GM19395 (cell line): ENCODE measurements at regions not wholly inside any gene's neighbourhood (a gene's known extent, or its start where the extent isn't known, plus 50 kb on each side); places are given as distances from the start of the nearest gene placed in this dataset.
A peak's percentile ranks its signal among the peaks of the same experiment; 100 is the strongest.

Source experiments
- ATAC-seq: cut with Tn5 transposase; IDR thresholded peaks from one replicate; pipeline ENCODE4 v1.9.1; 2021; ENCODE audit warnings: mild to moderate bottlenecking, moderate library complexity; ENCODE audit not compliant: unreplicated experiment

DNA sequence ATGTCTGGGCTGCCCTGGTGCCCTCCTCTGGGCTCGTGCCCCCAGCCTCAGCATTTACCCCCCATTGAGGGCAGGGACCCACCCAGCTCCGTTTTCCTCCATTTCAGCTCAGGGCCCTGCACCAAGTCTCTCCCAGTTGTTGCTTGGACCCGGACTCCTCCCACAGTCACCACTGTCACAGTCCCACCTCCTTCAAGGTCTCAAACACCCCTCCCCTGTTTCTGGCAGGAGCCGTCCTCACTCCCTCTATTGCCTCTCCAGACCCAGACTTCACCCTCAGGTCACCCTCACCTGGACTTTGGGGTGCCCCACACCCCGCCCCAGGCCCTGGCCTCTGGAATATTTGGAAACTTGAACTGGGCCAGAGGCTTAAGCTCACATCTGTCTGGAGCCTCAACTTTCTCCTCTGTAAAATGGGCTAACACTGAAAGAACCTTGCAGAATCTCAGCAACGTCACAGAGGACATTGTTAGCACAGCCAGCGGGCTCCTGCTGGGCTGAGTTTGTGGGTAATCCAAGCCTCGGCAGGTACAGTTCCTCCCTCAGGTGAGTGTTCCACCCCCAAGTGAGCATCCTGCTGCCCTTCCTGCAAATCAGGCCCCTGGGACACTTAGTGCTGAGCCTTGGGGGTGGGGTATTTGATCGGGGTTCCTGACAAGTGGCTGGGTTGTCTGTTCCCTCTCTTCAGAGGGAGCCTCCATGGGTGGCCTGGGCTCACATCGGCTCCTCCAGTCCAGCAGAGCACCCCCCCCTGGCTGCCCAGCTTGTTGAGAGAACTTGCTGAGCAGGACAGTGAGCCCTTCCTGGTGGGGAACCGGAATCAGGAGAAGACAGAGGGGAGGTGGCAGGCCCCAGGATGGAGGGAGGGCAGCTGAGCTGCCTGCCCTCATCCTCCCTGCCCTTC, 130.1 kb downstream of the C9orf50 start:
- no peak for ATAC-seq

DNA sequence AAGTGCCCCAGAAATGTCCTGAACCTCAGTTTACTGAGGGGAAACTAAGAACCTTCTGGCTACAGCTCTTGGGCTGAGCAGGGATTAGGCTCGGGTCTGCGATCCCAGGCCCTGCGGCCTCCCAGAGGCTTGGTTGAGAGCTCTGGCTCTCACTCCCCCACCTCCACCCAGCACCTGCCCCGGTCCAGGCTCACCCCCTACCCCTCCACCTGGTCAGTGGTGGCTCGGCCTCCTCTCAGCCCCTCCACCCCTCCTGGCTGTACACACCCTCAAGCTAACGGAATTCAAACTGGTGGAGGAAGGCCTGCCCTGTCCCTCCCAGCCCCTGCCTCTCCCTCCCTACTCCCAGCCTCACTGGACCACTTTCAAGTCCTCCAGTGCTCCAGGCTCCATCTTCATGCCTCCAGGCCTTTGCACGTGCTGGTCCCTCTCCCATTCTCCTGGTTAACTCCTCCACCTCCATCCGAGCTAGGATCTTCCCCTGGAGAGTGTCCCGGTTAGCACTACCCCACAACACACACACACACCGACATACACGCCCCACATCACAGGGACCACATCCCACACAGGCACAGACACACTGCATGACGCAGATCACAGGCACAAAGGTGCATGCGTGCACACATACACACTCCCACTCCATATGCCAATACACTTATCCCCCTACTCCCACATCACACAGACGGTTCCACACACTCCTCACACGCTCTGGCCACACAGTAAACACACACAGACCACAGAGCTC, 130.9 kb downstream of the C9orf50 start:
- ATAC-seq = no peak

DNA sequence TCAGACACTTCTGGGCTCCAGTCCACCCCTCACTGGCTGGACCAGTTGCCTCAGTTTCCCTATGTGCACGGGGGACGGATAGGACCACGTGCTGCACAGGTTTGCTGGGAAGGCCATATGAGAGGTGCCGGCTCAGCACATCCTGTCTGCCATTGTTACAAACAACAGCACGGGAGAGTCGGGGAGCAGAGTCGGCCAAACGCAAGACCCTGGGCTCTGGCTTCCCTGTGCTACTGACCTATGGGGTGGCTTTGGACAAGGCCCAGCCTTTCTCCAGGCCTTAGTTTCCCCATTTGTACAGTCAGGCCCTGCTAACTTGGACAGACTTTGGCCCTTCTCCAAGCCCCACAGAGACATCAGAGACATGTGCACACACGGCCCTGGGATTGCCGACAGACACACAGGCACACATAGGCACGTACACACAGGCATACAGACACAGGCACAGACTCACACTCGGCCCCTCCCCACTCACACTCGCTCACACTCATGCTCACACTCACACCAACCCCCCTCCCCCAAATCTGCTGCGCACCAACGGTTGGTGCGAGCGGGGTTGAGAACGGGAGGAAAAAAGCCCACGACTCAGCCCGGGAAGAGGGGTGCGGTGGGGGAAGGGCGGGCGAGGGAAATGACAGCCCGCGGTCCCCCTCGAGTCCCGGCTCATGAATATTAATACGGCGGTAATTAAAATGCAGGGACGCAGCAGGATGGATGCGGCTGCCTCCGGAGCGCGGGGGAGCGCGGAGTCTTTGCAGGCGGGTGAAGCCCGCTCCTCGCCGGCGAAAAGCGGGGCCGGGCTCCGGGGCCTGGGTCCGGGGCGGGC, 133.0 kb downstream of the C9orf50 start:
- ATAC-seq = peak; percentile 12

DNA sequence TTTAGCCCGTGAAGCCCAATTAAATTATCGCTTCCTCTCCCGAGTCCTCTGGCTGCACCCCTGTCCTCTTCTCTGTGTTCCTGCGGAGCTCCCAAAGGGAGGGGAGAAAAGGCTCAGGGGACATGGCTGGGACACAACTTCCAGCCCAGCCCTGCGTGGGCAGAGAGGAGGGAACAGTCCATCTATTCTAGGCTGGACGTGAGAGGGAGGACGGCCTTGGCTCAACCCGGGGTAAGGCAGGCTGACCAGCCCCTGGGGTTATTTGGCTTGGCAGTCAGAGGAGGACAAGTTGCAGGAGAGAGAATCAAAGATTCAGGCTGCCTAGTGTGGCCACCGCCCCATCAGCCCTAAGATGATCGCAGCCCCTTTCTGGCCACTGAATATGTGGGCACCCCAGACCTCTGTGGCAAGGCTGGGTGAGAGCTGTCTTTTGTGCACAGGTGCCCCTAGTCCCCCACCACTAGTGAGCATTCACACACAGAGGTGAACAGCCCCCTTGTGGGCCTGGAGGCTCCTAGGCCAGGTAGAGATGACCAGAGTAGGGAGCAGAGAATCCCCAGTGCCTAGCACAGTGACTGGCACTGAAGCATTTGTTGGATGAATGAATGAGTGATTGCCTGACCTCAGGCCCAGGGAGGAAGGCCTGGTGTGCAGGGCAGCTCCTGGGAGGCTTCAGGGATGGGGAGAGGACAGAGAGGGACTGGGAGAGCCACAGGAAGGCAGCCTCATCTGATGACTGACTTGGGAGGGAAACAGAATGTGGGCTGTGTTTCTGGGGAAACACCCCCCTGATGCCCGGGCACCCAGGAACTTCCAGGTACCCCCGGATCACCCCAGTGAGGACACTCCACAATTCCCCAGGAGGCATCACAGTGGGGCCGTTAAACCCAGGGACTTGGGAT, 133.9 kb downstream of the C9orf50 start:
- ATAC-seq = no peak

DNA sequence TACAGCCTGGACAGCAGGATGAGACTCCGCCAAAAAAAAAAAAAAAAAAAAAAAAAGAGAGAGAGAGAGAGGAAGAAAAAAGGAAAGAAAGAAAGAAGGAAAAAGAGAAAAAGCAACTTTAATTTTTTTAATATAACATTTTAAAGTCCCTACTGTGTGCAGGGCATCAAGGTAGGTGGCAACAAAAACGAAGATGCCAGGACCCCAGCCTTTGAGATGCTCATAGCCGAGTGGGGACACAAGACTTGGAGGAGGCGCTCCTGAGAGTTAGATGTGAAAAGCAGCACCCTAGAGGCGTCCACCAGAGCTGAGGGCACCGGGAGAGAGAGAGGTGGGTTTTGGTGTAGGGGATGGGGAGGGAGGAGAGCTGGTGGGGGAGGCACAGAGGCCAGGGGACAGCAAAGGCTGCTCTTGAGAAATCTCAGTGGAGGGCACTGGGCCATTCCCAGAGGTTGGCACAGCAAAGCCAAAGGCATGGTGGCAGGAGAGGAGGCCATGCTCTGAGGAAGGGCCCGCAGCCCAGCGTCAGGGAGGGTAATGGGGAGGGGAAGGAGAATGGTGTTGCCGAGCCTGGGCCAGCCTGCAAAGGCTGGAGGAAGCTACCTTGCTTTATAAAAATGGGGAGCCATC, 135.6 kb downstream of the C9orf50 start:
- ATAC-seq = no peak

DNA sequence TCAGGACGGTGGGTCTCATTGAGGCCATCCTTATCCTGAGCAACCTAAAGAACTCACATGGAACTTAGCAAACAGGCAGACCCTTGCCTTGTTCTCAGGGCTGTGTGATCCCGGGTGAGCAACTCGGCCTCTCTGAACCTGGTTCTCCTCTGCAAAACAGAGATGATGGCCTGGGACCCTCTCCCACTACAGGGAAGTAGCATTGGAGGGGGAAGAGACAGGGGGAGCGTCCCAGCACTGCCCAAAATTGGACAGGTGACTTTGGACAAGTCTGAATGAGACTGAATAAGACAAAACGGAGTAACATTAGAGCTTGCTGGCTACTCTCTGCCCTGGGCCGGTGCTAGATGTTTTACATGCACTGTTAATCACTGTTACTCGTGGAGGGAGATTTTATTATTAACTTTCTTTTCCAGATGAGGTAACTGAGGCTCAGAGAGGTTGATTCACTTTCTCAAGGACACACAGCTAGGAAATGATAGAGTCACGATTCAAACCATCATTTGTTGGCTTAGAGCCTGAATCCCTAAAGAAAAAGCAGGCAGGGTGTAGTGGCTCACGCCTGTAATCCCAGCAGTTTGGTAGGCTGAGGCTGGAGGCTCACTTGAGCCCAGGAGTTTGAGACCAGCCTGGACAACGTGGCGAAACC, 136.4 kb downstream of the C9orf50 start:
- no peak for ATAC-seq

DNA sequence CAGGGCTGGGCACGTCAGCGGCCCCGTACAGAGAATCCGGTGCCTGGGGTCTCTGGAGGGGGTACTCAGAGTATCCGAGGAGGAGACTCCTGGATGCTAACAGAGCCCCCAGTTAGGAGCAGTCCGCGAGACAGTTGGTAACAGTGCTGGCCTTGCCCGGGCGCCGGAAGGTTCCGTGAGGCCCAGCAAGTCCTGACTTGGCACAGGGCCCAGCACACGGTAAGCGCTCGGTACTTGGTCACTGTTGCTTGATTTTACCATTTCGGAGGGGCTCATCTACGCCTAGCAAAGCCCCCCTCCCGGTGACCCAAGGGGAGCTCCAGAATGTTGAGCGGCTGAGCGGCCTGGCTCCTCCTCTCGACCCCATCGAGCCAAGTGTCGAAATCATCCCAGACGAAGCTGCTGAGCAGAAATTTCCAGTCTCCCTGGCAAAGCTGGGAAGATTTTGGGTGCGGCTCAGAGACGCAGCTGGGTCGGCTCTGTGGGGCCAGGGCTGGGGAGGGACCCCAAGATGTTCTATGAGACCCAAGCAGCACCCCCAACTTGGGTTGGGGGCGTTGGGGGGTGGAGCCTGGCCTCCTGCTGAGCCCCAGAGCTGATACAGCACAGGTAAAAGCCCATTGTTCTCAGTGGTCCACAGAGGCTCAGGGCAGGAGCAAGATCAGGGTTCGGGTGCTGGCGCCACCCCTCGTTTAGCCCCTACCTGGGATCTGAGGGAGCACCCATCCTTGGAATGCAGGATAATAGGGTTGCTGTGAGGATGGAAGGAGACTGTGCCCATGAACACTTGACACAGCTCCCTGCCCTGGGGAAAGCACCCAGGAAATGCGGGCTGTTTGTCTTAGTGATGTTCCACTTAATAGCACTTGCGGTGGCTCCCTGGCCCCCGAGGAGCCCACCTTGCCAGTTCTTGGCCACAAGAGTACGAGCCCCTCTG, 137.2 kb downstream of the C9orf50 start:
- no peak for ATAC-seq

DNA sequence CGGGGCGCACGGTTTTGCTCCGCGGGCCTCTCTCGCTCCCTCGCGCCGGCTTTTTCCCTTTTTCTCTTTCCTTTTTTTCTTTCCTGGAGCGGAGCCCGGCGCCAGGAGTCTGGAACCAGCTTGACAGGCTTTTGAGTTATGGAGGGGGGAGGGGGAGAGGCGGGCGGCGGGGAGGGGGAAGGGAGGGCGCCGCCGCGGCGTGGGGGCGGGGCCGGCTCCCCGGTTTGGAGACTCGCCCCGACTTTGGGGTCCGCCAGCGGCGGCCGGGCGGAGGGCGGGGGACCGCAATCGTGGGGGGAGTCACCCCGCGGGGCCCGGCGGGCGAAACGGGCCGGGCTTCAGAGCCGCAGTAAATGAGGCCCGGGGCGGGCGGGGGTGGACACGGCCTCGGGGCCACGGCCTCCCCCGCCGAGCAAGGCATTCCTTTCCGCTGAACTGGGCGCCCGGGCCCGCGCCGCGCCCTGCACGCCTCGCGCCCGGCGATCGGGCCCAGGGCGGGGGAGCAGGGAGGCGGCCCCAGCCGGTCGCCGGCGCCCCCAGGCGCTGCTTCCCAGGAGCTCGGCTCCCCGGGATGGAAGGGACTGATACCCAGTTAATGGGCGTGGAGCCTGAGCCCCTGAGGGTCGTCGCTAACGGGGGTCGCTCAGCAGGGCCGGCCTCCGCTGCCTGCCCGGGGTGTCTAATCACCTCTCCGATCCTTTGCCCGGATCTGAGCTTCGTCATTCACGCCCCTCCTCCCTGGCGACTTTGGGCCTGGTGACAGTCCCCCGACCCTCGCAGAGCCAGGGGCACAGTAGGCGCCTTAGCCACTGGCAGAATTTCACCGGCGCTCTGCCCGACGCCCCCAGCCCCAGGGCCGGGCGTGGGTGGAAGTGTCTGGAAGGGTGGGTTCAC, 138.1 kb downstream of the C9orf50 start:
- no peak for ATAC-seq

DNA sequence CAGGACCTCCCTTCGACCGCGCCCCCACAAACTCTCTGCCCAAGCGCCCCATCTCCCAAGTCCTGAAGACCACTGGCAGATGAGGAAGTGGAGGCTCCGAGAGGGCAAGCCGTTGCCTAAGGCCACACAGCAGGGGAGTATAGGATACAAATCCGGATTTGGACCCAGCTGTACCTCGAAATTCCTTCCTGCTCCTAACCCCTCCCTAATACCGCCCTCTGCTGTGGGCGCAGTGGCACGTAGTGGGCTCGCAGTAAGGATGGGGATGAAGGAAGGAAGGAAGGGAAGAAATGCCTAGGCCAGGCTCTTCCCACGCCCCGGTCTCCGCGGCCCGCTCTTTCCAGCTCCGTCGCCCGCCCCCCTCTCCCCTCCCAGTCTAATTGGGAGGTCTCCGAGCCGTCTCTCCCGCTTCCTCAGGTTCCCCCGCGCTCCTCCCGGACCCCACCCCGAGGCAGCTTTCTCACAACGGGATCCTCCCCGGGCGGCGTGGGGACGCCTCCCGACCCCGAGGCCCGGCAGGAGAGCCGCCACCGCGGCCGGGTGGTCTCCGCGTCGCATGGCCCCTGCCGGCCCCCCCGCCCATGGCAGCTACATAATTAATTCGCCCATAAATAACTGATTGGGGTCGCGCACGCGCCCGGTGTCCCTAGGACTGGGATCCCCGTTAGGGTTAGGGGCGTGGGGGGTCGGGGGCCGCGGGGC, 138.9 kb downstream of the C9orf50 start:
- no peak for ATAC-seq

DNA sequence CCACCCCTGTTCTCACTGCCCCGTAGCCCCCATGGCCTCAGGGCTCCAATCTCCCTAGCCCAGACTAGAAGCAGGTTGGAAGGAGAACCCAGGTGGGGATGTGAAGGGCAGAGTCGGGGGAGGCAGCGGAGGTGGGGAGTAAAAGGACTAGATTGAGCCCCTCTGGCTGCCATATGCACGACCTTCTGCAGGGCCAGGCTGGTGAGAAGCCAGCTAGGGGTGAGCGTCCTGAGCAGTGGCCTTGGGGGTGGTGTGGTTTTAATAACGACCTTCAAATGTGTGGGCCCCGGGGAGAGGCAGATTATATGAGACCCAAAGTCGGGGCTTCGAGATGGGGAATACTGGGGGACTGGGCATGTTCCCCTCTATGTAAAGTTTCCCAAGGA, 139.5 kb downstream of the C9orf50 start:
- no peak for ATAC-seq

DNA sequence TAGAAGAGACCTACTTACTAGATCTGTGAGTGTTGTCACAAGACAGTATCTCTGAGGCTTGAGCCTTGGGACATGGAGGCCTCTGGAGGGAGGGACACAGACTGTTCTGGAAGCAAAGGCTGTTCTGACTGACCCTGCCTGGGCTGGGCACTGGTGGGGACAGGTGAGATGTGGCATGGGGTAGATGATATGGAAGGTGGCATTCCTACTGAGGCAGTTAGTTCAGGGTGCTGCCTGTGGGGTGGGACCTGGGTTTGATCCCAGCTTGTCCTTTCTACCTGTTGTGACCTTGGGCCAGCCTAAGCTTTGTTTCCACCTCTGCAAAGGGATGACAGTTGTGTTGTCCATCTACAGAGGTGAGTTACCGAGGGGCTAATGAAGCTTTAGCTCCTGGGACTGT, 140.2 kb downstream of the C9orf50 start:
- no peak for ATAC-seq

DNA sequence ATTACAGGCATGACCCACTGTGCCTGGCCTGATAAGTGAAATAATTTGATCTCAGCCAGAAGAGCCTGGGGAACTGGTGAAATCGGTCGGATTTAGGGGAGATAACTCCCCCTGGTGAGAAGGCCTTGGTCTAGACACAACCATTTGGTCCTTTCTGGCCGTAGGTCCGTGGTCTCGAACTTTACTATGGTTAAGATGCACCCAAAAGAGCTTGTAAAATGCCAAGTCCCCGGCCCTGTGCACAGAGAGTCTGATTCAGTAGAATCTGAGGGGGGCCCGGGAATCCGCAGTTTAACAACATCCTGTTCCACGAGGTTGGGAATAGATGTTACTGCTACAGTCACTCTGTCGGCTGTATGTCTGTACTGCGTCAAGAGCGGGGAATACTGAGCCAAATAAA, 140.7 kb downstream of the C9orf50 start:
- ATAC-seq = no peak

DNA sequence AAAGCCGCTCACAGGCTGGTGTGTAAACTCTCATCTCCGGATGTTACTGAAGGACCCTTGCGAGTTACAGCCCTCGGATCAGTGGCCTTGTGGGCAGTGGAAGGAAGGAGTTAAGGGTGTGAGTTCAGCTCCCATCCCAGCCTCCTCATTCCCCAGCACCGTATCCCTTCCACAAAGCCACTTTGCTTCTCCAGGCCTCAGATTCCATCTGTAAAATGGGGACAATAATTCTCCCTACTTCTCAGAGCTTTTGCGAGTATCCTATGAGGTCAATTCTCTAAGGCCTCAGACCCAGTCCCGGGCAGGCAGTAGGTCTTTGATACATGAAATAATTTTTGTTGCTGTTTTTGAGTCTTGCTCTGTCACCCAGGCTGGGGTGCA, 141.3 kb downstream of the C9orf50 start:
- ATAC-seq = no peak

DNA sequence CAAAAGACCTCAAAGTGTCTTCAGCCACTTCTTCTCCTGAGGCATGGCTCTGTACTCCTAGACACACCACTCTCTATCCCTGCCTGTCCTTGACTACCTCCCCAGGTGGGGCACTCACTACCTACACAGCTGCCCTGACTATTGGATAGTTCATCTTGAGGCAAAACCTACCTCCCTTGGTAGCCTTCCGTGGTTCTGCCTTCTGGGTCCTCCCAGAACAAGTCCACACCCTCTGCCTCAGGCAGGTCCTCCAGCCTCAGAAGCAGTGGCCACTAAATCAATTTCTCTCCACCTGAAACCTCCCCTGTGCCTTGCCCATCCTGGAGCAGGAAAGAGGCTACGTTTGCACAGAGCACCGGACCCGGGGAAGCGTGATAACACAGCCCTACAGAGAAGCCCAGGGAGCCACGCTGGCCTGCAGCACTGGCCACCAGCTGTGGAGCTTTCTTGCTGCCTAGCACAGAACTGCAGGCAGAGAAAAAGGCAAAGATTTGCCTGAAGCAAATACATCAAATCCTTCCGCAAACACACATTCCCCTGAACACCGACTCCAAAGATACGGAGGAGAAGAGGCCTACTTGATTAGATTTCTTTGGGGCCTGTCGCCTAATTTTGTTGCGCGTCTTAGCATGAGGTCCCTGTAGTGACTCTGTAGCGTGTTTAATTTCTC, 141.8 kb downstream of the C9orf50 start:
- ATAC-seq = no peak

DNA sequence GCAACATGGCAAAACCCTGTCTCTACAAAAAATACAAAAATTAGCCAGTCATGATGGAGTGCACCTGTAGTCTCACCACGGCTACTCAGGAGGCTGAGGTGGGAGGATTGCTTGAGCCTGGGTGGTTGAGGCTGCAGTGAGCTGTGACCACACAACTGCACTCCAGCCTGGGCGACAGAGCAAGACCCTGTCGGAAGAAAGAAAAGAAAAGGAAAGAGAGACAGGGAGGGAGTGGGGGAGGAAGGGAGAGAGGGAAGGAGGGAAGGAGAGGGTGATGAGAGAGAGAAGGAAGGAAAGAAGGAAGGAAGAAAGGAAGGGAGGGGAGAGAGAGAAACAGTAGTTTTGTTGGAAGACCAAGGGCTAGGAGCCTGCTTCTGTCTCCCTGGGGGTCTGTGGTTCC, 142.4 kb downstream of the C9orf50 start:
- ATAC-seq = no peak
